Keratinocyte (primary cell): ENCODE measurements at regions not wholly inside any gene's neighbourhood (a gene's known extent, or its start where the extent isn't known, plus 50 kb on each side); places are given as distances from the start of the nearest gene placed in this dataset.
A peak's percentile ranks its signal among the peaks of the same experiment; 100 is the strongest.

ENCODE experiments used
- DNase-seq: peaks from one replicate; pipeline ENCODE4 v3.0.0-alpha.2; 2011; ENCODE audit warnings: low read depth, missing footprints, low spot score
- FAIRE-seq: peaks from 2 replicates; lab custom pipeline; 2011; peaks lifted over from hg19 to GRCh38; lab: Jason Lieb, UNC
- H2AFZ ChIP-seq: 2 replicates; pipeline ENCODE4 v1.6.0; 2012; ENCODE audit warnings: low read length, control low read depth, inconsistent platforms; ENCODE audit not compliant: control insufficient read depth
- H3K27ac ChIP-seq: 2 replicates; pipeline ENCODE4 v1.5.1; 2011; ENCODE audit warnings: low read length; ENCODE audit not compliant: control insufficient read depth, insufficient read depth
- H3K27me3 ChIP-seq: 3 replicates; pipeline ENCODE4 v1.6.0; 2011; ENCODE audit warnings: low read length; ENCODE audit not compliant: control insufficient read depth, insufficient read depth; ENCODE audit errors: extremely low read depth
- H3K36me3 ChIP-seq, 2 experiments: 2 replicates in 1 of 2; 3 replicates in 1 of 2; pipeline ENCODE4 v1.5.1; 2011; ENCODE audit warnings: low read length in 2 of 2, mild to moderate bottlenecking in 1 of 2; ENCODE audit not compliant: control insufficient read depth in 2 of 2, insufficient read depth in 2 of 2; ENCODE audit errors: extremely low read depth in 1 of 2
- H3K4me1 ChIP-seq: 3 replicates; pipeline ENCODE4 v1.5.1; 2011; ENCODE audit warnings: low read length; ENCODE audit not compliant: control insufficient read depth, insufficient read depth; ENCODE audit errors: extremely low read depth
- H3K4me2 ChIP-seq: 3 replicates; pipeline ENCODE4 v1.6.0; 2011; ENCODE audit warnings: low read depth, low read length; ENCODE audit not compliant: control insufficient read depth, insufficient read depth; ENCODE audit errors: extremely low read depth
- H3K4me3 ChIP-seq, 3 experiments: fragments of 200-600 bp in 1 of 3; sonication (generic) in 1 of 3; 2 replicates in 2 of 3; 3 replicates in 1 of 3; pipeline ENCODE4 v1.5.1; 2011 to 2016; ENCODE audit warnings: low read length in 3 of 3, mild to moderate bottlenecking in 3 of 3, control low read depth in 2 of 3, inconsistent platforms in 1 of 3, low read depth in 1 of 3, mixed read lengths in 1 of 3, mixed run types in 1 of 3, moderate library complexity in 1 of 3; ENCODE audit not compliant: control insufficient read depth in 2 of 3, insufficient read depth in 2 of 3; ENCODE audit errors: extremely low read depth in 1 of 3
- H3K79me2 ChIP-seq: 2 replicates; pipeline ENCODE4 v1.6.0; 2012; ENCODE audit warnings: low read length; ENCODE audit not compliant: control insufficient read depth, insufficient read depth
- H3K9ac ChIP-seq: 3 replicates; pipeline ENCODE4 v1.6.0; 2011; ENCODE audit warnings: low read length; ENCODE audit not compliant: control insufficient read depth, insufficient read depth; ENCODE audit errors: extremely low read depth
- H3K9me1 ChIP-seq: 3 replicates; pipeline ENCODE4 v1.6.0; 2011; ENCODE audit warnings: low read length; ENCODE audit not compliant: control insufficient read depth, insufficient read depth; ENCODE audit errors: extremely low read depth
- H3K9me3 ChIP-seq: 2 replicates; pipeline ENCODE4 v1.5.1; 2012; ENCODE audit warnings: low read depth, low read length; ENCODE audit not compliant: control insufficient read depth
- H4K20me1 ChIP-seq: 3 replicates; pipeline ENCODE4 v1.6.0; 2011; ENCODE audit warnings: low read length; ENCODE audit not compliant: control insufficient read depth, insufficient read depth; ENCODE audit errors: extremely low read depth
- CTCF ChIP-seq, 3 experiments: IDR thresholded peaks in 1 of 3; conservative IDR thresholded peaks in 1 of 3; optimal IDR thresholded peaks in 1 of 3; 2 replicates in 2 of 3; 3 replicates in 1 of 3; pipeline versions ENCODE3 to v1.5.1; 2011; ENCODE audit warnings: low read length in 3 of 3, mild to moderate bottlenecking in 3 of 3, moderate library complexity in 2 of 3, control low read depth in 1 of 3, inconsistent platforms in 1 of 3; ENCODE audit not compliant: insufficient read depth in 2 of 3; ENCODE audit errors: extremely low read depth in 1 of 3
- EZH2 ChIP-seq: IDR thresholded peaks from one replicate; pipeline ENCODE4 v1.6.1; 2012; ENCODE audit warnings: inconsistent platforms, mild to moderate bottlenecking, low read length, moderate library complexity
- dilution Hi-C: fragments of 300-500 bp; cut with MboI; formaldehyde crosslinking; loops from one replicate; pipeline ENCODE4 v1.7.0; 2020; ENCODE audit warnings: low sequenced_read_pairs; ENCODE audit not compliant: extremely low pct_ligation_motif_present

GRCh38 chr9:82410306-82410705 lies 421.7 kb downstream of the SPATA31D1 start:
- Histone ChIP-seq H3K4me2 (no peak overlapping the region), H3K27me3 (no peaks in the 10 kb centered on the region), H3K36me3 (no peaks in the 10 kb centered on the region), H3K4me3 (no peak overlapping the region), H3K9ac (no peak overlapping the region), H3K27ac (no peak overlapping the region), H3K4me1 (peaks cover 23% of the 10 kb centered on the region), H3K9me1 (no peaks in the 10 kb centered on the region), H4K20me1 (no peaks in the 10 kb centered on the region), H2AFZ (no peak overlapping the region), H3K79me2 (no peaks in the 10 kb centered on the region), H3K9me3 (no peaks in the 10 kb centered on the region)
- dilution Hi-C loops, result no loop called here
- no peak for TF ChIP-seq CTCF (optimal IDR thresholded peaks at IDR 0.05 in 1 of 3, IDR thresholded peaks at IDR 0.05 in 1 of 3, conservative IDR thresholded peaks at IDR 0.05 in 1 of 3; ENCODE audit: extremely low read depth in 1 of 3, insufficient read depth in 2 of 3, low read length in 3 of 3)
- no peak for TF ChIP-seq EZH2
- no peak for DNase-seq
- peak; percentile 86 for FAIRE-seq

GRCh38 chr9:82410866-82411265 lies 422.3 kb downstream of the SPATA31D1 start:
- H3K79me2 ChIP-seq, result no peaks in the 10 kb centered on the region
- no peak for DNase-seq
- H3K36me3 ChIP-seq, result no peaks in the 10 kb centered on the region
- no peaks in the 10 kb centered on the region for H3K9me1 ChIP-seq
- no peak overlapping the region for H2AFZ ChIP-seq
- H3K27me3 ChIP-seq, result no peaks in the 10 kb centered on the region
- dilution Hi-C loops, result no loop called here
- H4K20me1 ChIP-seq, result no peaks in the 10 kb centered on the region
- no peak overlapping the region for H3K4me3 ChIP-seq
- peaks cover 23% of the 10 kb centered on the region for H3K4me1 ChIP-seq
- no peak overlapping the region for H3K9ac ChIP-seq
- FAIRE-seq, result peak; percentile 48
- no peak overlapping the region for H3K4me2 ChIP-seq
- no peak overlapping the region for H3K27ac ChIP-seq
- TF ChIP-seq EZH2 (no peak), CTCF (optimal IDR thresholded peaks at IDR 0.05 in 1 of 3, IDR thresholded peaks at IDR 0.05 in 1 of 3, conservative IDR thresholded peaks at IDR 0.05 in 1 of 3; ENCODE audit: extremely low read depth in 1 of 3, insufficient read depth in 2 of 3, low read length in 3 of 3) (no peak)
- no peaks in the 10 kb centered on the region for H3K9me3 ChIP-seq
